H1 (cell line): ENCODE measurements at regions not wholly inside any gene's neighbourhood (a gene's known extent, or its start where the extent isn't known, plus 50 kb on each side); places are given as distances from the start of the nearest gene placed in this dataset.

Experiments used
- CTCF ChIA-PET: fragments of 300-600 bp; sonication (Branson Sonifier 250); formaldehyde crosslinking; loops from one replicate; lab custom pipeline; 2021; ENCODE audit not compliant: partially characterized antibody; lab: Charles Lee
- POLR2A ChIA-PET: fragments of 300-600 bp; sonication (Branson Sonifier 250); formaldehyde crosslinking; loops from one replicate; lab custom pipeline; 2021; ENCODE audit warnings: inconsistent platforms; ENCODE audit not compliant: partially characterized antibody; lab: Charles Lee
- DNase-seq, 2 experiments: peaks; one replicate each; pipeline versions ENCODE4 v3.0.0 to v3.0.0-alpha.2; 2010 to 2022; ENCODE audit warnings: low spot score in 2 of 2, low read depth in 1 of 2, mixed read lengths in 1 of 2
- FAIRE-seq: peaks from 2 replicates; lab custom pipeline; 2011; peaks lifted over from hg19 to GRCh38; lab: Jason Lieb, UNC
- H2AFZ ChIP-seq: 2 replicates; pipeline ENCODE4 v1.8.1; 2012; ENCODE audit warnings: low read length, inconsistent platforms
- H2AK5ac ChIP-seq: 2 replicates; pipeline ENCODE4 v1.6.1; 2013; ENCODE audit warnings: low read depth, low read length
- H2BK120ac ChIP-seq: replicated peaks from 2 replicates; pipeline ENCODE3; 2013; ENCODE audit warnings: low read depth, low read length, inconsistent platforms
- H2BK12ac ChIP-seq: 2 replicates; pipeline ENCODE4 v1.6.1; 2013; ENCODE audit warnings: low read depth, low read length
- H2BK15ac ChIP-seq: 2 replicates; pipeline ENCODE4 v1.6.1; 2013; ENCODE audit warnings: low read length
- H2BK20ac ChIP-seq: 2 replicates; pipeline ENCODE4 v1.6.1; 2013; ENCODE audit warnings: low read length
- H2BK5ac ChIP-seq: 2 replicates; pipeline ENCODE4 v1.6.1; 2013; ENCODE audit warnings: low read depth, low read length
- H3K14ac ChIP-seq: 2 replicates; pipeline ENCODE4 v1.6.1; 2013; ENCODE audit warnings: inconsistent platforms; ENCODE audit not compliant: insufficient read length
- H3K18ac ChIP-seq: 2 replicates; pipeline ENCODE4 v1.6.1; 2013; ENCODE audit warnings: low read length; ENCODE audit errors: extremely low read depth
- H3K23ac ChIP-seq: 2 replicates; pipeline ENCODE4 v1.6.1; 2013; ENCODE audit warnings: inconsistent platforms; ENCODE audit not compliant: insufficient read length
- H3K23me2 ChIP-seq: 2 replicates; pipeline ENCODE4 v1.6.1; 2013; ENCODE audit warnings: low read depth, low read length
- H3K27ac ChIP-seq: 2 replicates; pipeline ENCODE4 v1.6.1; 2011; ENCODE audit warnings: low read depth, low read length, inconsistent platforms
- H3K27me3 ChIP-seq, 4 experiments: replicated peaks in 1 of 4; 1 replicate in 1 of 4; 2 replicates in 3 of 4; pipeline versions ENCODE4 v1.6.1 to v1.8.1; 2011 to 2013; ENCODE audit warnings: low read length in 3 of 4, mild to moderate bottlenecking in 3 of 4, inconsistent platforms in 2 of 4, mixed read lengths in 2 of 4, moderate library complexity in 1 of 4; ENCODE audit not compliant: control insufficient read depth in 3 of 4, insufficient read depth in 3 of 4; ENCODE audit errors: extremely low read depth in 1 of 4
- H3K36me3 ChIP-seq, 4 experiments: 2 replicates each; pipeline versions ENCODE4 v1.6.1 to v1.8.1; 2011 to 2013; ENCODE audit warnings: mild to moderate bottlenecking in 4 of 4, low read length in 3 of 4, moderate library complexity in 2 of 4, control low read depth in 1 of 4, inconsistent platforms in 1 of 4; ENCODE audit not compliant: insufficient read depth in 4 of 4, control insufficient read depth in 2 of 4
- H3K4ac ChIP-seq: replicated peaks from 2 replicates; pipeline ENCODE3; 2013; ENCODE audit warnings: low read length, low read depth, mixed read lengths, inconsistent platforms; ENCODE audit not compliant: insufficient read length
- H3K4me1 ChIP-seq, 4 experiments: replicated peaks in 1 of 4; 1 replicate in 1 of 4; 2 replicates in 3 of 4; pipeline versions ENCODE4 v1.6.1 to v1.8.1; 2011 to 2013; ENCODE audit warnings: low read length in 3 of 4, inconsistent platforms in 2 of 4, mixed read lengths in 1 of 4; ENCODE audit not compliant: insufficient read depth in 4 of 4, control insufficient read depth in 3 of 4
- H3K4me2 ChIP-seq, 2 experiments: 2 replicates each; pipeline versions ENCODE4 v1.6.1 to v1.8.1; 2011 to 2013; ENCODE audit warnings: low read depth in 2 of 2, low read length in 2 of 2, control low read depth in 1 of 2, inconsistent platforms in 1 of 2, mild to moderate bottlenecking in 1 of 2; ENCODE audit not compliant: insufficient read depth in 1 of 2
- H3K4me3 ChIP-seq, 4 experiments: fragments of 200-600, 300-600 bp in 1 of 4; sonication (generic), shearing (Covaris generic), sonication (Bioruptor Twin) in 1 of 4; 2 replicates each; pipeline versions ENCODE4 v1.5.1 to v1.8.1; 2011 to 2016; ENCODE audit warnings: low read length in 4 of 4, low read depth in 3 of 4, control low read depth in 2 of 4, inconsistent platforms in 2 of 4, mild to moderate bottlenecking in 2 of 4, mixed read lengths in 1 of 4, moderate library complexity in 1 of 4; ENCODE audit not compliant: insufficient read depth in 2 of 4; ENCODE audit errors: extremely low read depth in 1 of 4
- H3K56ac ChIP-seq: replicated peaks from 2 replicates; pipeline ENCODE3; 2013; ENCODE audit warnings: low read depth, mild to moderate bottlenecking, mixed read lengths, low read length, inconsistent platforms; ENCODE audit not compliant: insufficient read length
- H3K79me1 ChIP-seq: 2 replicates; pipeline ENCODE4 v1.6.1; 2013; ENCODE audit warnings: low read depth, low read length, control low read depth
- H3K79me2 ChIP-seq, 2 experiments: 2 replicates each; pipeline versions ENCODE4 v1.6.1 to v1.8.1; 2012 to 2013; ENCODE audit warnings: low read length in 2 of 2, mild to moderate bottlenecking in 2 of 2, inconsistent platforms in 1 of 2; ENCODE audit not compliant: insufficient read depth in 2 of 2, control insufficient read depth in 1 of 2
- H3K9ac ChIP-seq, 4 experiments: replicated peaks in 1 of 4; 1 replicate in 1 of 4; 2 replicates in 3 of 4; pipeline versions ENCODE4 v1.6.1 to v1.8.1; 2011 to 2013; ENCODE audit warnings: low read depth in 3 of 4, low read length in 3 of 4, control low read depth in 2 of 4, mild to moderate bottlenecking in 2 of 4, moderate library complexity in 2 of 4, inconsistent platforms in 1 of 4; ENCODE audit errors: extremely low read depth in 1 of 4
- H3K9me3 ChIP-seq, 2 experiments: 2 replicates each; pipeline versions ENCODE4 v1.6.1 to v1.8.1; 2012 to 2013; ENCODE audit warnings: mild to moderate bottlenecking in 2 of 2, moderate library complexity in 2 of 2, control low read depth in 1 of 2, inconsistent platforms in 1 of 2, low read depth in 1 of 2, low read length in 1 of 2, mixed read lengths in 1 of 2; ENCODE audit not compliant: insufficient read depth in 2 of 2
- H4K20me1 ChIP-seq, 2 experiments: replicated peaks in 1 of 2; 2 replicates each; pipeline versions ENCODE3 to v1.8.1; 2011 to 2013; ENCODE audit warnings: inconsistent platforms in 2 of 2, low read length in 2 of 2, mild to moderate bottlenecking in 1 of 2; ENCODE audit not compliant: insufficient read depth in 2 of 2, control insufficient read depth in 1 of 2
- H4K5ac ChIP-seq: 2 replicates; pipeline ENCODE4 v1.6.1; 2013; ENCODE audit warnings: low read length, low read depth, mixed read lengths, inconsistent platforms; ENCODE audit not compliant: insufficient read length
- H4K8ac ChIP-seq: 2 replicates; pipeline ENCODE4 v1.8.0; 2013; ENCODE audit warnings: mild to moderate bottlenecking, moderate library complexity, low read length, inconsistent platforms; ENCODE audit not compliant: insufficient read depth; ENCODE audit errors: extremely low read depth
- H4K91ac ChIP-seq: replicated peaks from 2 replicates; pipeline ENCODE3; 2013; ENCODE audit warnings: low read length, mixed read lengths, inconsistent platforms; ENCODE audit not compliant: insufficient read length
- CHD2 ChIP-seq: IDR thresholded peaks from 2 replicates; pipeline ENCODE4 v1.6.1; 2012; ENCODE audit warnings: low read length, improper control_type of control experiment
- KDM4A ChIP-seq: IDR thresholded peaks from one replicate; pipeline ENCODE4 v1.7.1; 2012; ENCODE audit warnings: low read depth, mild to moderate bottlenecking, moderate library complexity, low read length, inconsistent platforms; ENCODE audit not compliant: severe bottlenecking
- POU5F1 ChIP-seq: IDR thresholded peaks from 2 replicates; pipeline ENCODE4 v1.6.1; 2011; ENCODE audit warnings: low read depth, mild to moderate bottlenecking, low read length, moderate library complexity
- SIRT6 ChIP-seq: IDR thresholded peaks from one replicate; pipeline ENCODE4 v1.7.1; 2012; ENCODE audit warnings: low read length, inconsistent platforms
- SRF ChIP-seq: IDR thresholded peaks from 2 replicates; pipeline ENCODE4 v1.6.1; 2011; ENCODE audit warnings: mild to moderate bottlenecking, low read depth, low read length, moderate library complexity
- WGBS, 2 experiments: shearing (Covaris generic) in 1 of 2; methylation state at CpG; one replicate each; pipeline versions ENCODE4 v1.1.6 to v1.1.7; 2013 to 2015; ENCODE audit warnings: low lambda C conversion rate in 2 of 2, mixed read lengths in 2 of 2, inconsistent platforms in 1 of 2, low coverage in 1 of 2, missing lambda C conversion rate in 1 of 2; ENCODE audit not compliant: insufficient replicate concordance in 2 of 2, insufficient coverage in 1 of 2, insufficient read length in 1 of 2; ENCODE audit errors: extremely low coverage in 1 of 2, missing lambda C conversion rate in 1 of 2; 5-methylcytosine and 5-hydroxymethylcytosine counted together

GRCh38 chr5:166369346-166369745 is 1922.1 kb upstream of the WWC1 start:
- Histone ChIP-seq H3K4ac (no peak overlapping the region), H3K79me1 (no peaks in the 10 kb centered on the region), H3K14ac (no peak overlapping the region), H3K56ac (no peak overlapping the region), H4K5ac (no peak overlapping the region), H3K4me1 (peaks cover 0 to 6% (median 2%) of the 10 kb centered on the region in 4 experiments; a peak in 1 of 7 replicates), H2BK12ac (no peak overlapping the region), H3K27me3 (no peaks in the 10 kb centered on the region), H2AFZ (no peak overlapping the region), H2BK120ac (no peak overlapping the region), H4K20me1 (no peaks in the 10 kb centered on the region), H3K9ac (no peak overlapping the region), H3K27ac (no peak overlapping the region), H3K36me3 (no peaks in the 10 kb centered on the region), H2BK15ac (no peak overlapping the region), H2BK5ac (no peak overlapping the region), H4K8ac (no peak overlapping the region), H3K23ac (no peak overlapping the region), H3K4me3 (no peak overlapping the region), H4K91ac (no peak overlapping the region), H3K9me3 (no peaks in the 10 kb centered on the region), H3K23me2 (no peaks in the 10 kb centered on the region), H3K4me2 (no peak overlapping the region), H3K79me2 (no peaks in the 10 kb centered on the region), H2AK5ac (no peak overlapping the region), H2BK20ac (no peak overlapping the region), H3K18ac (no peak overlapping the region)
- FAIRE-seq (no peak), DNase-seq (no peak)
- CTCF ChIA-PET: interaction anchor here (0.8 kb wide), 2 partner anchors 27 to 49 kb away, joined by 3 read pairs; no protein-coding TSS in a partner anchor
- TF ChIP-seq KDM4A (no peak), POU5F1 (no peak), SIRT6 (no peak), CHD2 (no peak), SRF (no peak)
- POLR2A ChIA-PET: no interaction called here
- 56% methylated on average over 2 of the region's 2 CpGs; no CpG with 5 or more reads in 1 of the 2 experiments for WGBS, 2 experiments
